K562 (cell line): ENCODE measurements at regions not wholly inside any gene's neighbourhood (a gene's known extent, or its start where the extent isn't known, plus 50 kb on each side); places are given as distances from the start of the nearest gene placed in this dataset.

Experiments
- ATAC-seq: fragments of 200-7000 bp; cut with Tn5 transposase; 3 replicates; pipeline ENCODE4 v1.9.1; 2020; ENCODE audit warnings: moderate library complexity
- BruUV-seq: library from RNA; stranded (reverse); fragments of 400-500 nt; replicated peaks from 2 replicates; lab custom pipeline; 2021; lab: Mats Ljungman, UMichigan
- CTCF ChIA-PET: fragments of 300-600 bp; formaldehyde crosslinking; extraction: SDS; loops from one replicate; lab custom pipeline; 2021; ENCODE audit warnings: low intra/inter-chr PET ratio; lab: Yijun Ruan, JAX
- POLR2A ChIA-PET: fragments of 300-600, 350-650 bp; sonication (Branson Sonifier 250); formaldehyde crosslinking; extraction: SDS; loops from one replicate; lab custom pipeline; 2021; ENCODE audit warnings: antibody characterized with exemption, inconsistent platforms; lab: Yijun Ruan, JAX
- DNase-seq, 4 experiments: peaks; one replicate each; pipeline versions ENCODE4 v3.0.0 to v3.0.0-alpha.2; 2011 to 2018; ENCODE audit warnings: low spot score in 3 of 4, mixed read lengths in 3 of 4; ENCODE audit errors: extremely low read depth in 1 of 4
- FAIRE-seq: peaks from 2 replicates; lab custom pipeline; 2011; peaks lifted over from hg19 to GRCh38; lab: Jason Lieb, UNC
- H2AFZ ChIP-seq: 2 replicates; pipeline ENCODE4 v1.6.0; 2011; ENCODE audit warnings: low read depth, low read length, control low read depth, inconsistent platforms
- H3K27ac ChIP-seq: fragments of 200-600 bp; 3 replicates; pipeline ENCODE4 v1.8.0; 2011; ENCODE audit warnings: low read depth, mild to moderate bottlenecking, control low read depth, inconsistent platforms, low read length, moderate library complexity, mixed read lengths; ENCODE audit errors: extremely low read depth
- H3K27me3 ChIP-seq, 2 experiments: fragments of 300-600 bp in 1 of 2; 2 replicates in 1 of 2; 3 replicates in 1 of 2; pipeline versions ENCODE4 v1.6.0 to v1.8.0; 2011; ENCODE audit warnings: inconsistent platforms in 2 of 2, low read length in 2 of 2, mild to moderate bottlenecking in 1 of 2, mixed read lengths in 1 of 2, moderate library complexity in 1 of 2; ENCODE audit not compliant: control insufficient read depth in 2 of 2, insufficient read depth in 2 of 2
- H3K36me3 ChIP-seq: fragments of 300-600 bp; 3 replicates; pipeline ENCODE4 v1.8.0; 2011; ENCODE audit warnings: mild to moderate bottlenecking, low read length, inconsistent platforms; ENCODE audit not compliant: control insufficient read depth, insufficient read depth
- H3K4me1 ChIP-seq, 2 experiments: fragments of 200-600 bp in 1 of 2; replicated peaks in 1 of 2; 2 replicates in 1 of 2; 3 replicates in 1 of 2; pipeline versions ENCODE4 v1.5.1 to v1.8.0; 2011; ENCODE audit warnings: inconsistent platforms in 2 of 2, low read length in 2 of 2, mild to moderate bottlenecking in 1 of 2, mixed read lengths in 1 of 2, moderate library complexity in 1 of 2; ENCODE audit not compliant: control insufficient read depth in 2 of 2, insufficient read depth in 2 of 2
- H3K4me2 ChIP-seq: 2 replicates; pipeline ENCODE4 v1.6.1; 2011; ENCODE audit warnings: low read length, control low read depth, inconsistent platforms, mixed read lengths; ENCODE audit not compliant: insufficient read depth
- H3K4me3 ChIP-seq: fragments of 200-600 bp; sonication (generic), shearing (Covaris generic); 2 replicates; pipeline ENCODE4 v1.5.1; 2016; ENCODE audit warnings: control low read depth, inconsistent platforms
- H3K79me2 ChIP-seq: fragments of 200-600 bp; 3 replicates; pipeline ENCODE4 v1.8.0; 2011; ENCODE audit warnings: low read length, inconsistent platforms; ENCODE audit not compliant: control insufficient read depth, insufficient read depth
- H3K9ac ChIP-seq, 2 experiments: 2 replicates each; pipeline versions ENCODE4 v1.6.0 to v1.6.1; 2011; ENCODE audit warnings: low read depth in 2 of 2, low read length in 2 of 2, control low read depth in 1 of 2, inconsistent platforms in 1 of 2, mild to moderate bottlenecking in 1 of 2, mixed read lengths in 1 of 2; ENCODE audit not compliant: insufficient read depth in 1 of 2
- H3K9me1 ChIP-seq: one replicate; pipeline ENCODE4 v1.6.0; 2011; ENCODE audit warnings: inconsistent platforms, mild to moderate bottlenecking, low read length, moderate library complexity; ENCODE audit not compliant: control insufficient read depth, insufficient read depth
- H3K9me3 ChIP-seq: replicated peaks from 2 replicates; pipeline ENCODE4 v1.5.1; 2011; ENCODE audit warnings: low read depth, low read length, inconsistent platforms; ENCODE audit not compliant: control insufficient read depth, insufficient read depth
- H4K20me1 ChIP-seq: replicated peaks from 2 replicates; pipeline ENCODE4 v1.6.1; 2011; ENCODE audit warnings: low read length, inconsistent platforms, mixed read lengths; ENCODE audit not compliant: control insufficient read depth, insufficient read depth
- ETV1 ChIP-seq: fragments of 450-650 bp; conservative IDR thresholded peaks from 2 replicates; pipeline ENCODE4 v1.6.1; 2016; ENCODE audit warnings: missing genetic modification characterization, control low read depth, low read depth, missing compliant biosample characterization
- GATAD2B ChIP-seq: fragments of 450-650 bp; IDR thresholded peaks from 2 replicates; pipeline ENCODE4 v1.6.1; 2017; ENCODE audit warnings: mild to moderate bottlenecking, borderline replicate concordance
- GTF2E2 ChIP-seq: fragments of 200-800 bp; sonication (Bioruptor generic); IDR thresholded peaks from 2 replicates; pipeline ENCODE4 v1.6.1; 2016; ENCODE audit warnings: missing genetic modification characterization, missing compliant biosample characterization
- RFX1 ChIP-seq: fragments of 450-650 bp; IDR thresholded peaks from 2 replicates; pipeline ENCODE4 v1.6.1; 2016; ENCODE audit warnings: mild to moderate bottlenecking, moderate library complexity
- ZNF12 ChIP-seq: sonication (generic); formaldehyde crosslinking; IDR thresholded peaks from 2 replicates; pipeline ENCODE4 v1.4.0; 2020; ENCODE audit warnings: mild to moderate bottlenecking, missing genetic modification reagents
- ZNF764 ChIP-seq: fragments of 250-450 bp; sonication (Bioruptor Pico); IDR thresholded peaks from 2 replicates; pipeline ENCODE4 v1.4.0; 2020; ENCODE audit warnings: low read depth, mild to moderate bottlenecking, moderate library complexity
- WGBS: fragments of 100-300 bp; shearing (Covaris generic); methylation state at CpG from one replicate; pipeline ENCODE4 v1.1.6; 2016; ENCODE audit warnings: low coverage, mixed read lengths; ENCODE audit not compliant: insufficient coverage; ENCODE audit errors: missing lambda C conversion rate; 5-methylcytosine and 5-hydroxymethylcytosine counted together
- in situ Hi-C: fragments of 300-500 bp; cut with MboI; formaldehyde crosslinking; loops from 4 replicates; pipeline ENCODE4 v1.15.0; 2018; ENCODE audit warnings: inconsistent platforms, mixed read lengths
- intact Hi-C: fragments of 100-400 bp; cut with micrococcal nuclease; formaldehyde crosslinking; loops from 2 replicates; pipeline ENCODE4 v1.14.2; 2022
- TF ChIP-seq, protein P1 (sequence below): sonication (generic); formaldehyde crosslinking; IDR thresholded peaks from 2 replicates; pipeline ENCODE4 v1.8.0; 2022; ENCODE audit warnings: mild to moderate bottlenecking, missing genetic modification reagents

DNA sequence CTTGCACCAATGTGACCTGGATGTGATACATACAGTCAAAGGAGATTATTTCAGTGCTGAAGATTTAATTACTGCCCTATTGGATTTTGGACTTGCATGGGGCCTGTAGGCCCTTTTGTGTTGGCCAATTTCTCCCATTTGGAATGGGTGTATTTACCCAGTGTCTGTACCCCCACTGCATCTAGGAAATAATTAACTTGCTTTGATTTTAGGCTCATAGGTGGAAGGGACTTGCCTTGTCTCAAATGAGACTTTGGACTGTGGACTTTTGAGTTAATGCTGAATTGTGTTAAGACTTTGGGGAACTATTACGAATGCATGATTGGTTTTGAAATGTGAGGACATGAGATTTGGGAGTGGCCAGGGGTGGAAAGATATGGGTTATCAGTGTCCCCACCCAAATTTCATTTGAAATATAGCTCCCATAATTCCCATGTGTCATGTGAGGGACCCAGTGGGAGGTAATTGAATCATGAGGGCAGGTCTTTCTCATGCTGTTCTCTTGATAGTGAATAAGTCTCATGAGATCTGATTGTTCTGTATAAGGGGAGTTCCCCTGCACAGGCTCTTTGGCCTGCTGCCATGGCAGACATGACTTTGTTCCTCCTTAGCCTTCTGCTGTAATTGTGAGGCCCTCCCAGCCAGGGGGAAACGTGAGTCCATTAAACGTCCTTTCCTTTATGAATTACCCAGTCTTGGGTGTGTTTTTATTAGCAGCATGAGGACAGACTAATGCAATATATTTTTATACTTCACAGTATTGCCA, 362.2 kb upstream of the SPANXN4 start:
- ChIA-PET CTCF (no interaction called here), POLR2A (no interaction called here)
- DNase-seq (no peak), FAIRE-seq (no peak), ATAC-seq (no peak)
- Histone ChIP-seq H3K9ac (no peak overlapping the region), H3K9me3 (no peaks in the 10 kb centered on the region), H3K36me3 (no peaks in the 10 kb centered on the region), H3K4me3 (no peak overlapping the region), H3K27me3 (no peaks in the 10 kb centered on the region), H2AFZ (no peak overlapping the region), H3K4me1 (no peaks in the 10 kb centered on the region), H3K79me2 (no peaks in the 10 kb centered on the region), H3K9me1 (no peaks in the 10 kb centered on the region), H4K20me1 (no peaks in the 10 kb centered on the region), H3K4me2 (no peak overlapping the region), H3K27ac (no peak overlapping the region)
- intact Hi-C loops (no loop called here), in situ Hi-C loops (no loop called here)
- TF ChIP-seq GATAD2B = no peak
- no peak for TF ChIP-seq ETV1
- no peak for TF ChIP-seq ZNF764
- TF ChIP-seq RFX1 = no peak
- no peak for TF ChIP-seq ZNF12 (CRISPR knock-in tag)
- TF ChIP-seq, protein P1, sequence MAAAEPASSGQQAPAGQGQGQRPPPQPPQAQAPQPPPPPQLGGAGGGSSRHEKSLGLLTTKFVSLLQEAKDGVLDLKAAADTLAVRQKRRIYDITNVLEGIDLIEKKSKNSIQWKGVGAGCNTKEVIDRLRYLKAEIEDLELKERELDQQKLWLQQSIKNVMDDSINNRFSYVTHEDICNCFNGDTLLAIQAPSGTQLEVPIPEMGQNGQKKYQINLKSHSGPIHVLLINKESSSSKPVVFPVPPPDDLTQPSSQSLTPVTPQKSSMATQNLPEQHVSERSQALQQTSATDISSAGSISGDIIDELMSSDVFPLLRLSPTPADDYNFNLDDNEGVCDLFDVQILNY (CRISPR knock-in tag) = no peak
- no peak for TF ChIP-seq GTF2E2 (tag)
- BruUV-seq = no TSS peak
- 0% methylated on average over 3 of the region's 3 CpGs for WGBS
